Mucosa of descending colon (tissue), 3 donors: ENCODE measurements at regions not wholly inside any gene's neighbourhood (a gene's known extent, or its start where the extent isn't known, plus 50 kb on each side); places are given as distances from the start of the nearest gene placed in this dataset.

ENCODE experiments used
- ATAC-seq: fragments of 200-7000 bp; cut with Tn5 transposase; one replicate; pipeline ENCODE4 v1.9.1; 2020; ENCODE audit warnings: mild to moderate bottlenecking, moderate library complexity
- DNase-seq, 3 donors: peaks; one replicate each; pipeline ENCODE4 v3.0.0-alpha.2; 2020
- H3K36me3 ChIP-seq: fragments of 200-600 bp; one replicate; pipeline ENCODE4 v1.8.0; 2021; ENCODE audit warnings: low read depth, mild to moderate bottlenecking
- H3K4me1 ChIP-seq: fragments of 200-600 bp; one replicate; pipeline ENCODE4 v1.8.0; 2021; ENCODE audit warnings: low read depth, mild to moderate bottlenecking
- H3K4me3 ChIP-seq: fragments of 200-600 bp; one replicate; pipeline ENCODE4 v1.8.0; 2021; ENCODE audit warnings: mild to moderate bottlenecking
- H3K9me3 ChIP-seq: fragments of 200-600 bp; one replicate; pipeline ENCODE4 v1.8.0; 2021; ENCODE audit warnings: mild to moderate bottlenecking
- intact Hi-C, 2 donors: fragments of 100-400 bp; cut with DNase I in 1 of 2; cut with micrococcal nuclease in 1 of 2; formaldehyde crosslinking; loops; one replicate each; pipeline versions ENCODE4 v1.11.0 to v1.11.1; 2022; cut with DNase I, micrococcal nuclease
- TF ChIP-seq, protein P1 (sequence below): fragments of 200-600 bp; IDR thresholded peaks from one replicate; pipeline ENCODE4 v1.8.0; 2022; ENCODE audit warnings: antibody characterized with exemption, mild to moderate bottlenecking
- donor health status: DM: no; HTN: no; CAD: no; lungs with moderate emphysema.
- donor health status: DM: no; HTN: no; CAD: no.
- donor health status: DM: no; HTN: yes; CAD: no.

DNA sequence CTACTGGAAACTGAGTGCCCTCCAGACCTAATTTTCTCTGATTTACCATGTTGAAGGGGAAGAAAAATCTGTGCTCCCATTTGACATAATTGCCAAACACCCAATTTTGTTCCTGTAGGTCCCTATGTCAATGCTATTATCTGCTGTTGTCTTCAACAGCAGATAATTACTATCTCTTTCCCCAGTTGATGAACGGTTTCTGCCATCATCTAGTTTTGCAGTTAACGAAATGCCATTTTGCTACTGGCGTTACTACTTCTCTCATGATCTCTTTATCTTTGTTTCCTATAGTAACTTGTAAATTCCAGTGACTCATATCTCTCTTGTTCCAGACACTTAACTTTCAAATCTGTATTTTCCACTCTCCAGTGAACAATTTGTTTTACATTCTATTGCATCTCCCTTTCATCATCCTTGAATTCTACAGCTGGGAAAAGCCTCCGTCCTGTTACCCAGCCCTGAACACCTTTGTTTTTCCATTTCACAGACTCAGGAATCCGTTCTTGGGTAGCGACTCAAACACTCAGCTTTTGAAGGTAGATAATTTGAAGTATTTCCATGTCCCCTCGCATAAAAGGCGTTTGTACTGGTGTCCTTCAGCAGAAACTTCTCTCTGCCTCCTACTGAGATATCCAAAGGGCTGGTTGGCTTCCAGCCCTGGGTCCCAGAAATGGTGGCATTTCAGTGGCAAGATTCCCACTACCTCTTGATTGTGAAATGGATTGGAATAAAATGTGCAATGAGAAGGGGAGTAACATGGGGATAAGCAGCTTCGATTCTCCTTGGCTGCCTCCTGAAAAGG lies 111.7 kb downstream of the FOXB1 start:
- Histone ChIP-seq H3K4me3 (no peak overlapping the region), H3K9me3 (no peaks in the 10 kb centered on the region), H3K36me3 (no peaks in the 10 kb centered on the region), H3K4me1 (no peaks in the 10 kb centered on the region)
- ATAC-seq (no peak), DNase-seq (no peak)
- TF ChIP-seq, protein P1, sequence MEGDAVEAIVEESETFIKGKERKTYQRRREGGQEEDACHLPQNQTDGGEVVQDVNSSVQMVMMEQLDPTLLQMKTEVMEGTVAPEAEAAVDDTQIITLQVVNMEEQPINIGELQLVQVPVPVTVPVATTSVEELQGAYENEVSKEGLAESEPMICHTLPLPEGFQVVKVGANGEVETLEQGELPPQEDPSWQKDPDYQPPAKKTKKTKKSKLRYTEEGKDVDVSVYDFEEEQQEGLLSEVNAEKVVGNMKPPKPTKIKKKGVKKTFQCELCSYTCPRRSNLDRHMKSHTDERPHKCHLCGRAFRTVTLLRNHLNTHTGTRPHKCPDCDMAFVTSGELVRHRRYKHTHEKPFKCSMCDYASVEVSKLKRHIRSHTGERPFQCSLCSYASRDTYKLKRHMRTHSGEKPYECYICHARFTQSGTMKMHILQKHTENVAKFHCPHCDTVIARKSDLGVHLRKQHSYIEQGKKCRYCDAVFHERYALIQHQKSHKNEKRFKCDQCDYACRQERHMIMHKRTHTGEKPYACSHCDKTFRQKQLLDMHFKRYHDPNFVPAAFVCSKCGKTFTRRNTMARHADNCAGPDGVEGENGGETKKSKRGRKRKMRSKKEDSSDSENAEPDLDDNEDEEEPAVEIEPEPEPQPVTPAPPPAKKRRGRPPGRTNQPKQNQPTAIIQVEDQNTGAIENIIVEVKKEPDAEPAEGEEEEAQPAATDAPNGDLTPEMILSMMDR, result no peak
- intact Hi-C loops, result no loop called here

DNA sequence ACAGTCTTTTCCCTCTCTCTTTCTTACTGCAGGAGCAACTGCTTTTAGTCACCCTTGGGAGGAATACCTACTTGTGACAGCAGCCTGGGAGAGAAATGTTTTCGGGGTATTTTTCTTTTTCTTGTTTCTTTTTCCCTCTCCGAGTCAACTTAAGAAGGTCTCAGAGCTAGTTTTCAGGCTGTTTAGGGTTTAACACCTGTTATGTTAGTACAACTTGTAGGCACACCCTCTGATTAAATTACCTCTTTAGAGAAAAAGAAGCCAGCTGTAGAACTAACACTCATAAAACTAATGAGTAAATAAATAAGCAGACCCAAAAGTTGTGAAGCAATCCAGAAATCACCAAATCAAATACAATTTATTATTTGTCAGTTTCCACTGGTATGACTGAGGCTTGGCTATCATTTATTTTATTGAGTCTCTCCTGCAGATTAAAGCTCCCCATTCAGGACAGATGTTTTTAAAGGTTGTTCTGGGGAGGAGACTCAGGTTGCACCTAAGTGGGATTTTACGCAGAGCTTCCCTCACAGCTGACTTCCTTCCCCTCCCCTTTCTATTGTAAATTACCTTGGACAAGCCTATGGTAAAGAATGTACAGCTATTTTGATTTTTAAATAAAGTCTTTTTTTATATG lies 112.5 kb downstream of the FOXB1 start:
- ATAC-seq (no peak), DNase-seq (no peak)
- TF ChIP-seq, protein P1, result no peak
- intact Hi-C loops, result no loop called here
- Histone ChIP-seq H3K9me3 (no peaks in the 10 kb centered on the region), H3K4me3 (no peak overlapping the region), H3K36me3 (no peaks in the 10 kb centered on the region), H3K4me1 (no peaks in the 10 kb centered on the region)

DNA sequence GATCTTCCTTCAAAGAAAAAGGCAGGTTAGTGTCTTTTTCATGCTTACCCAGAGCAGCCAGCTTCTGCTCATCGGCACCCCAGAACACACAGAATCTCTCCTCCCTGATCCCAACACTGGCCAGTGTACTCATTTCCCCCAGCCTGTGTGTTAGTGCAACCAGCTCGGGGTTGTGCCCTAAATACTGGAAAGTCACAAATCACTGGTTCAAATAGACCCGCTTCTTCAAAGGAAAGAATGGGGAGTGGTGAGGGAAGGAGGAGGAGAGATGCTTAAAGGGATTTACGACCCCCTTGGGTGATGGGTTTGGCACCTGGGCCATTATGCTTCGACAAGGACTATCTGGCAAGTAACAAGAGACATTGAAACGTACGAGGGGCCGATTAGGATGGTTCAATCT lies 114.0 kb downstream of the FOXB1 start:
- intact Hi-C loops, result no loop called here
- DNase-seq, result no peak
- no peak overlapping the region for H3K4me3 ChIP-seq
- H3K36me3 ChIP-seq, result no peaks in the 10 kb centered on the region
- TF ChIP-seq, protein P1, result no peak
- H3K9me3 ChIP-seq, result no peaks in the 10 kb centered on the region
- no peaks in the 10 kb centered on the region for H3K4me1 ChIP-seq
- no peak for ATAC-seq

DNA sequence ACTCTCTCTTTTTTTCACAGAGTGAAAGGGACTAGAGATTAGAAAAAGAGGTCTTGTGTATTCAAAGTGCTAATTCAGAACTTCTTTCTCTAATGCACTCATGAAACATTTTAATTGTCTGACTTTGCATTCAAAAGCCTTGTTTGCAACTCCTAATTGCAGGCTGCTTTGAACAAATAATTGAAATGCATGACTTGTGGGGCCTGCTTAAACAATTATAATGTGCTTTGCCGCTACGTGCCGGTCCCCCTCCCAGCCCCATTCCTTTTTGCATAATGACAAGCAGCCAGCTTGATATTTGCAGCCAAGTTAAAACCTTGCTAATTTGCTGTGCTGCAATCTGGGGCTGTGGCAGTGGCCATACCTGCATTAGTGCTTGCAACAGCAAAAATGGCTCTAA lies 114.5 kb downstream of the FOXB1 start:
- no peak for DNase-seq
- Histone ChIP-seq H3K4me3 (no peak overlapping the region), H3K9me3 (no peaks in the 10 kb centered on the region), H3K36me3 (no peaks in the 10 kb centered on the region), H3K4me1 (no peaks in the 10 kb centered on the region)
- no peak for ATAC-seq
- TF ChIP-seq, protein P1, result no peak
- intact Hi-C loops, result no loop called here

DNA sequence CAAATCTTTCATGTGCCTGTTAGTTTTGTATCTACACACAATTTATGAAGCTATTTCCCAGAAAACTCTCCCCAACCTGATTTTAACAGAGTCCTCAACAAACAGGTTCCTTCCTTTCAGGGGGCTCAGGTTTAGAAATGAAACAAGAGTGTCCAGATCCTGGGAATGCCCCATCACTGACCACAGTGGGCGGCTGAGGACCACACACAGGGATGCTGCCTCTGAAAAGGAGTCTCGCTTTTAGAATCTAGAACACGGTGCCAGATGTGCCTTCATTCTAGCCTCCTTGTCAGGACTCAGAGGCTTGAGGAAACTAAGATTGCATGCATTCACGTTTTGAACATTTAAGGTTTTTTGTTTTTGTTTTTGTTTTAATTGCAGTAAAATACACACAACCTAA lies 115.0 kb downstream of the FOXB1 start:
- no peak for ATAC-seq
- no peaks in the 10 kb centered on the region for H3K4me1 ChIP-seq
- DNase-seq, result no peak
- no peaks in the 10 kb centered on the region for H3K9me3 ChIP-seq
- no peaks in the 10 kb centered on the region for H3K36me3 ChIP-seq
- no peak overlapping the region for H3K4me3 ChIP-seq
- TF ChIP-seq, protein P1, result no peak
- intact Hi-C loops, result no loop called here
